ENCODE measurements at regions not wholly inside any gene's neighbourhood (a gene's known extent, or its start where the extent isn't known, plus 50 kb on each side); places are given as distances from the start of the nearest gene placed in this dataset.

GRCh38 chr10:3016016-3016415, 51.3 kb upstream of the PFKP start:
- DNase-seq = no peak

GRCh38 chr10:3014968-3015367, 52.4 kb upstream of the PFKP start:
- DNase-seq = no peak

DNA sequence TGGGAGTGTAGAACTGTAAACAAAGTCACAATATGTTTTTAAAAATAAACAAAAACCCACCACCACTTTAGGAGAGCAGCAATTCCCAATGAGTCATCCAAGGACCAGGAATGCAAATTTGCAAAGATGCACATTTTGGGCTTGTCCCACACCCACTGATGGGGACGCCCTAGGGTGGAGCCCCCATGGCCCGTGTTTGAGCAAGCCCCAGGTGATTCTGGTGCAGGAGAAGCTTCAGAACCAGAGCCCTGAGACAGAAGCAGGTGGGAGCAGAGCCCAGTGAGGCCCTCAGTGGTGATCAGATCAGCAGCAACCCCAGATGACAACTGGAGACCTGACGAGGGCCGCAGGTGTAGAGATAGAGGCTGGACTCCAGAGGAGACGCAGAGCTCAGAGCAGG, 55.1 kb upstream of the PFKP start:
- DNase-seq = no peak

- no peak for DNase-seq
Observed at GRCh38 chr10:3010816-3011460, 56.4 kb upstream of the PFKP start.

GRCh38 chr10:3010334-3010733, 57.0 kb upstream of the PFKP start:
- DNase-seq = no peak

DNA sequence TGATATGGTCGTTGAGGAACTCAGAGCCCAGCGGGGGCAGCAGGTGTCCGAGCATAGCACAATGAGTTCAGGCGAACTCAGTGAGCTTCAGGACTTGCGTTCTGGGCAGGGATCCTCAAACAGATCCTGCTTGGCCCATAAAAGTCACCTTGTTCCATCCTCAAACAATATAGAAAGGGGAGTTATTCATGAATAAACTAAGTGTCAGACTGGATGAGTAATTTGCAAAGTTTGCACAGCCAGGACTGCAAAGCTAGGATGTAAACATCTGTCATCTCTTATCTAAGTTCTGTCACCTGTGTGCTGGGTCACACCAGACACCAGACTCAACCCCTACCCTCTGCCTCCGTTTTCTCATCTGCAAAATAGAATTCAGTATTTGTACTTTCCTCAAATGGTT, 58.0 kb upstream of the PFKP start:
- no peak for DNase-seq

DNA sequence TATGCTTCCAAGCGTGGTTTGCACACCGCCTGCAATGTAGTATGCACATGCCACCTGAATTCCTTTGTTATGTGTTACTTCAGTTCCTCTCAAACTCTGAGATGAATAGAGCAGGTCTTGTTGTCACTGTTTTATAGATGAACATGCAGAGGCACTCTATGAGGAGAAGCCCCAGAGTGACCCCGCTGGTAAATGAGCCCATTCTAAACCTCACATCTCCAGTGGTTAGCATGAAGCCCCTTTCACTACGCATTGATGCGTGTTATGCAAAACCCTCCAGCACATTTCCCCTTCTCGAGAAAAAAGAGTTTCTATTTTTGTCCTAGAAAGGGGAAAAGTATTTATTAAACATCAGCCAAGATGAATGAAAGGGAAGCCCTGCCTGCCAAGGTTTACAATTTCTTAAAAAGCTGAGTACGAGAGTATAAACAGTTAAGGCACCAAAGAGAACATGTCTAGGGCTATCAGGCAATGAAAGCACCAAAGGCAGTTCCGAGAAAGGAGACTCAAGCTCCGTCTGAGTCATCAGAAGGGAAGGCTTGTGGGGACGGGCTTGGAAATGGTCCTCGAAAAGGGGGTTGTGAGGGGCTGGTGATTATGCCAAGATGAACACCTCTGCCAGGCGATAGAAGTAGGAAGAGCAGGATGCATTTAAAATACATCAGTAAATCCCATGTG, 58.7 kb upstream of the PFKP start:
- DNase-seq = no peak

GRCh38 chr10:3006607-3007006, 60.7 kb upstream of the PFKP start:
- no peak for DNase-seq

DNA sequence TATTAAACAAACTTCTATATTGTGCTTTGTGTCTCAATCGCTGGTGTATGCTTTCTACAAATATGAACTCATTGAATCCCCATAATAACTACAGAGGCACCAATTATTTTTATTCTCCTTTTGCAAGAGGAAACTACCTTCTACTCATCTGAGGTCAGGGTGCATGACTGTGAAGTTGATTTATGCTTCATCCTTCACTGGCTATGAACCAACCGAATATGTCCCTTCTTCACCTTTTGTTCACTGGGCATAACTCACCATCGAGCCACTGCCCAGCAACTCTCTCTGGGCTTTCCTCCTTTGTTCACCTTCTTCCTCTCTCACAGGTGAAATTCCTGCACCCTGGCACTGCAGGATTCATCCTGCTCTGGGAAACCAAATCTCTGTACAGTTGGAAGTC, 61.3 kb upstream of the PFKP start:
- no peak for DNase-seq

DNA sequence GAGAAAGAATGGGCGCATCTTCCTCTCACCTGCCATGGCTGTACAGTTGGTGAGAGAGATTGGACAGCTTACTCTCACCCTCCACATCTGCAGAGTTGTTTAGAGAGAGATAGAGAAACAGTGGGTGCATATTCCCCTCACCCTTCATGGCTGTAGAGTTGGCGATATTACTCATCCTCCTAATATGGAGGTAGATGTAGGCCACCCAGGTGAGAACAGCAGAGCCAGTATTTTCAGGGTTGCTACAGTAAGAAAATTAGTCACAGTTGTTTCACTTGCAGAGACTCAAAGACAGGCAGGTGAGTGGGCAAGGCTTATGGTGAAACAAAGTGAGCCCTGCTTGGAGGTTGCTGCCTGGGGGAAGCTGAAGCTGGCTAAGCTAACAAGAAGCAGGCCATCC, 65.0 kb upstream of the PFKP start:
- no peak for DNase-seq

DNA sequence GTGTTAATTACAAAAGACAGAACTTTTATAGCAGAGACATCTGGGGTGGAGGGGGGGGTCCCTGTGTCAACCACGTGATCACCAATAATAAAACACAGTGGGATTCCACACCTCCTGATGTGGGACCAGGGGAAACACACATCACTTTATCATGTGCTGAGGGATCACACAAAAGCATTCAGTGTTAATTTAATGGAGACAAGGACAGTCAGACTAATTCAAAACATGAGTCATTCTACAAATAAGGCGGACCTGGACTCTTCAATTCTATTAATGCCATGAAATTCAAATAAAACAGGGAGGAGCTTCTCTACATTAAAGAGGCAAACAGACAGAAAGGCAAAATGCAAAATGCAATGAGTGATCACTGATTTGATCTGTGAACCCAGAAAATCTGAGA, 67.3 kb upstream of the PFKP start:
- DNase-seq = no peak

DNA sequence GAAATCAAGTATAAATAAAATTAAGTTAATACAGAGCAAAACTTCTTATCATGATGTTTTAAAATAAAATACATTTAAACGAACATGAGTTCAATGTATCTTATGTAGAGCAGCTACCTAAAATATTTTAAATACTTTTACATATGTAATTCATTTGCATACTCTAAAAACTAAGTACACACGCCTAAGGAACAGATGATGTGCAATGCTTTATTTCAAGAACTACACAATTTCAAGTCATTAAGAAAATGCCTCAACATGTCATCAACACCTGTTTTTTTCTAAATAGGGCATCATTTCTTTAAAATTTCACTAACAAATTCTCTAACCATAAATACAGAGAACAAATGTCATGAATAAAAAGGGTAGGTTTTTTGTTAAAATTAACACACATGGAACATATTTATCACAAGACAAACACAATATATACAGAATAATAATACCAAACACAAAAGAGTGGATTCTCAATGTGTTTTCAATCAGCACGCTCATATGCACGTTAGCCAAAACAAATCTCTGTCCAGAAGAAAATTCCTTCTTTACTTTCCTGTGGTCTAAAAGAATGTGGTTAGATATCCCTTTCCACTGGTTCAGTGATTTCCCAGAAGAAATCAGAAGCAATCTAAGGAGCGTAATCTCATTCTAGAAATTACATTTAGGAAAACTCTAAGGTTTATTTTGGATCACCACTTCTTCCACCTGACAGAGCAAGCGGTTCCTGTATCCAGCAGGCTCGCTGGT, 73.0 kb upstream of the PFKP start:
- no peak for DNase-seq

DNA sequence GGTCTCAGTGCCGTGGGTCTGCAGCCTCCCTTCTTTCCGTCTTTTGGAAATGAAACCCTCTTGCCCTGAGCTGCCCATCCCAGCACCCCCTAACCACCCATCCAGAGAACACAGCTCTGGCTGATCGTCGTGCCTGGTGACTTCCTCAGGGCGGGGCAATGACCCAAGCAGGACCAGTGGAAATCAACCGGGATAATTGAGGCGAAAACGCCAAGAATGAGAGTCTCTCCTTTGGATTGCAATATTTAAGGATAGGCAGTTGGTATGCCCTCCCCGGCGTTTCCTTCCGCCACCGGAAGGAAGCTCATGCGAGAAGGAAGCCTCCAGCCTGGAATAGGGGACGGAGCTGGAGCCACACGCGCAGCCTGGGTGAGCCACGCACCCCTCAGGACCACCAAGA, 73.7 kb upstream of the PFKP start:
- DNase-seq = no peak

- DNase-seq = no peak
Observed at GRCh38 chr10:2992401-2993198, 74.7 kb upstream of the PFKP start.

DNA sequence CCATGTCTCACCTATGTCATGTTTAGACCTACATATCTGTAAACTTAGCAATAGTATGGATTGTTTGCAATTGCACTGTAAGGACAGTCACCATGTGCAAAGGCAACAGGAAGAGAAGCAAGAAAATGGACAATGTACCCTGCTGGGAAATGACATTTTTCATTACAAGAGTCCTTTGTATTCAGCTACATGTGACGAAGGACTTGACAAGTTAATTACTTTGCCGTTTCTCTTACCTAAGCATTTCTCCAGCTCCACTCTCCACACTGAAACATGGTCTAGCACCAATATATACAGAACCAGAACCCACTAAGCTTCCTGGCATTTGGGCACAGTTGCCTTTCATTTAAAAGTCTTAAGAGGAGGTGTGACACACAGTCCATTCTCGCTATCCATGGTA, 76.6 kb upstream of the PFKP start:
- no peak for DNase-seq

DNA sequence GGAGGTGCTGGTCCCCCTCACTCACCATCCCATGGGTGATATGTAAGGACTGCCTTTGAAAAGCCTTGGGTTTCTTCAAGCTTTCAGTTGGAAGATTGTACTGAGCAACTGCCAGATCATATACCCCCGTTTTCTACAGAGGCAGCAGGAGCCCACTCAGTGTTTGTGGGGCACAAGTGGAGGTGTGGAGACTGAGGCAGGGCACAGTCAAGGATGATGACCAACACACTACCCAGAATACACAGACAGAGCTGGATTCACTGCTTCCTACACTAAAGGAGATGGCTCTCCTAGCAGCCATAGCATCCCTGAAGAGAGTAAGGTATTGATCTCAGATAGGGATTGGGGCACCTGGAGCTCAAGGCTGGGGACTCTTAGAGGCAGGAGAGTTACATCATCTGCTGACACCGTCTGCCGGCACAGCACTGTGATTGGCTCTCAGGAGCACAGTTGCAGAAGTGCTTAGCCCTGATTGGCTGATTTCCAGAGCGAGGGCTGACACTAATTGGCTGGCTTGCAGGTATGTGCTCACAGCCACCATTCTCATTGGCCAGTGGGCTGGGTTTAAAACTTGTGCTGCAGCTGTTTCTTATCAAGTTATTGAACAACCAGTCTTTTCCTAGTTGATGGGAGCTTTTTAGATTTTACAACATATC, 77.9 kb upstream of the PFKP start:
- no peak for DNase-seq

DNA sequence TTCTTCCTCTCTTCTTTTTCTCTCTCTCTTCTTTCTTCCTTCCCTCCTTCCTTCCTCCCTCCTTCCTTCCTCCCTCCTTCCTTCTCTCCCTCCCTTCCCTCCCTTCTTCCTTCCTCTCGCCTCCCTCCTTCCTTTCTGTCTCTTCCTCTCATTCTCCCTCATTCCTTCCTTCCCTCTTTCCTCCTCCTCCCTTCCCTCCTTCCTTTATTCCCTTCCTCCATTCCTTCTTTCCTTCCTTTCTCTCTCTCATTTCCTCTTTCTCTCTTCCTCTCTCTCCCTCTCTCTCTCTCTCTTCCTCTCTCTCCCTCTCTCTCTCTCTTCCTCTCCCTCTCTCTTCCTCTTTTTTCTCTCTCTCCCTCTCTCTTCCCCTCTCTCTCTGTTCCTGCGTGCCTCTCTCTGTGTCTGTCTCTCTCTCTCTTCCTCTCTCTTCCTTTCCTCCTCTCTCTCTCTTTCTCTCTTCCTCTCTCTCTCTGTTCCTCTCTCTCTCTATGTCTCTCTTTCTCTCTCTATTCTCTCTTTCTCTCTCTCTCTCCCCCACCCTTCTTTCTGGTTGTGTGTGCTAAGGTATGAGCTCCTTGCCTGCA, 80.1 kb upstream of the PFKP start:
- DNase-seq = no peak

- DNase-seq = no peak
Observed at GRCh38 chr10:2986391-2986801, 81.0 kb upstream of the PFKP start.

DNA sequence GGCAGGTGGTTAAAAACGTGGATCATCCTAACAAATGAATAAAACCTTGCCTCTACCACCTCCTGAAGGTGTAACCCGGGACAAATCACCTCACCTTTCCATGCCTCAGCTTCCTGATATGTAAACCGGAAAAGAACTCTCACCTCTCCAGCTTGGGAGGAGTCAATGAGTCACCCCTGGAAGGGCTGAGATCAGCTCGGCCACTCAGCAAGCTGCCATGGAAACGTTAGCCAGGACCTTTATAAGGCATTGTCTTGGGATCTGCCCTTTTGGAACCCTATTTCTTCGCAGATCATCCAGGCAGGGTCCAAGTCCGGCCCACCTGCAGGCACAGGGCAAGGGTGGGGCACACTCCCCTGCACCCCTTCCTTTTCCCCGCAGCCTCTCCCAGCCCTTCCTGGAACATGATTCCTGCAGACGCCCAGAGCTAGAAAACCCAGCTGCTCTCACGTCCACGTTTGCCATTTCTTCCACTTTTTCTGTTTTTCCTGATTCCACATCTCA, 81.6 kb upstream of the PFKP start:
- DNase-seq = no peak

DNA sequence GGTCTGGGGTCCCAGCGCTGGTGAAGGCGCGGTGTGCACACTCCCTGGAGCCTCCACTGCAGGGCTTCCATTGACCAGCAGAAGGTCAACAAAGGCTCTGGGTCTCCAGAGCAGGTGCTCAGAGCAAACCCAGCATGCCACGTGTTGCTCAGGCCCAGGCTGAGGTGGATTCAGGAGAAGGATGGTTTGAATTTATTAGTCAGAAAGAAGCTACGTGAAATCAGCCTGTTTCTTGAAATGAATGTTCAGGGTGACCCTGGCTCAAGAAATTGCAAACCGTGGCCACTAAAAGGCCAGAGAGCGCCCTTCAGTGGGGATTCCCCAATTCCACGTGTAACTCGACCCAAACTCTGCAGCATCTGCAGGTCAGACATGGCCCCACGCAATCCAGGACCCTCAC, 82.7 kb upstream of the PFKP start:
- DNase-seq = no peak

- no peak for DNase-seq
Observed at GRCh38 chr10:2982146-2982545, 85.2 kb upstream of the PFKP start.

GRCh38 chr10:2981361-2981801, 86.0 kb upstream of the PFKP start:
- no peak for DNase-seq
